ENCODE measurements at regions not wholly inside any gene's neighbourhood (a gene's known extent, or its start where the extent isn't known, plus 50 kb on each side); places are given as distances from the start of the nearest gene placed in this dataset.

- no peak for TF ChIP-seq CTCF (IDR thresholded peaks at IDR 0.05; ENCODE audit: poor library complexity)
- no peak for TF ChIP-seq EZH2 (IDR thresholded peaks at IDR 0.05; ENCODE audit: borderline replicate concordance)
- no peak for TF ChIP-seq EZH2phosphoT487 (IDR thresholded peaks at IDR 0.05; ENCODE audit: low read depth, severe bottlenecking, unreplicated experiment)
Observed at GRCh38 chr2:120840795-120841487, 105.3 kb downstream of the GLI2 start.
